OCI-LY3 (cell line): ENCODE measurements at regions not wholly inside any gene's neighbourhood (a gene's known extent, or its start where the extent isn't known, plus 50 kb on each side); places are given as distances from the start of the nearest gene placed in this dataset.

ENCODE experiments used
- EZH2phosphoT487 ChIP-seq: fragments of 200-600 bp; shearing (Covaris generic); IDR thresholded peaks from 2 replicates; pipeline ENCODE4 v1.6.1; 2018; ENCODE audit warnings: antibody characterized with exemption, mixed run types, low read depth
- TF ChIP-seq, protein P1 (sequence below): fragments of 200-600, 300-600 bp; sonication (generic); IDR thresholded peaks from 2 replicates; pipeline ENCODE4 v1.5.1; 2014; ENCODE audit warnings: antibody characterized with exemption, low read length, low read depth

GRCh38 chr2:180891360-180891759 lies 89.0 kb upstream of the UBE2E3 start:
- TF ChIP-seq, protein P1, sequence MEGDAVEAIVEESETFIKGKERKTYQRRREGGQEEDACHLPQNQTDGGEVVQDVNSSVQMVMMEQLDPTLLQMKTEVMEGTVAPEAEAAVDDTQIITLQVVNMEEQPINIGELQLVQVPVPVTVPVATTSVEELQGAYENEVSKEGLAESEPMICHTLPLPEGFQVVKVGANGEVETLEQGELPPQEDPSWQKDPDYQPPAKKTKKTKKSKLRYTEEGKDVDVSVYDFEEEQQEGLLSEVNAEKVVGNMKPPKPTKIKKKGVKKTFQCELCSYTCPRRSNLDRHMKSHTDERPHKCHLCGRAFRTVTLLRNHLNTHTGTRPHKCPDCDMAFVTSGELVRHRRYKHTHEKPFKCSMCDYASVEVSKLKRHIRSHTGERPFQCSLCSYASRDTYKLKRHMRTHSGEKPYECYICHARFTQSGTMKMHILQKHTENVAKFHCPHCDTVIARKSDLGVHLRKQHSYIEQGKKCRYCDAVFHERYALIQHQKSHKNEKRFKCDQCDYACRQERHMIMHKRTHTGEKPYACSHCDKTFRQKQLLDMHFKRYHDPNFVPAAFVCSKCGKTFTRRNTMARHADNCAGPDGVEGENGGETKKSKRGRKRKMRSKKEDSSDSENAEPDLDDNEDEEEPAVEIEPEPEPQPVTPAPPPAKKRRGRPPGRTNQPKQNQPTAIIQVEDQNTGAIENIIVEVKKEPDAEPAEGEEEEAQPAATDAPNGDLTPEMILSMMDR = no peak
- TF ChIP-seq EZH2phosphoT487 = no peak
